ENCODE measurements at regions not wholly inside any gene's neighbourhood (a gene's known extent, or its start where the extent isn't known, plus 50 kb on each side); places are given as distances from the start of the nearest gene placed in this dataset.

GRCh38 chr5:68476854-68477253 is 261.3 kb downstream of the PIK3R1 start:
- DNase-seq (ENCODE audit: low read depth in 2 of 3, low spot score in 1 of 3) = no peak

GRCh38 chr5:68478301-68479095 is 262.9 kb downstream of the PIK3R1 start:
- DNase-seq (ENCODE audit: low read depth in 2 of 3, low spot score in 1 of 3) = no peak

GRCh38 chr5:68479524-68479923 is 264.0 kb downstream of the PIK3R1 start:
- no peak for DNase-seq (ENCODE audit: low read depth in 2 of 3, low spot score in 1 of 3)

- no peak for DNase-seq (ENCODE audit: low read depth in 2 of 3, low spot score in 1 of 3)
Observed at GRCh38 chr5:68480335-68480940, 264.9 kb downstream of the PIK3R1 start.

GRCh38 chr5:68482199-68482598 is 266.6 kb downstream of the PIK3R1 start:
- no peak for DNase-seq (ENCODE audit: low read depth in 2 of 3, low spot score in 1 of 3)

GRCh38 chr5:68484307-68485068 is 268.9 kb downstream of the PIK3R1 start:
- no peak for DNase-seq (ENCODE audit: low read depth in 2 of 3, low spot score in 1 of 3)

- DNase-seq (ENCODE audit: low read depth in 2 of 3, low spot score in 1 of 3) = no peak
Observed at GRCh38 chr5:68489556-68489955, 274.0 kb downstream of the PIK3R1 start.

GRCh38 chr5:68490406-68490805 is 274.9 kb downstream of the PIK3R1 start:
- no peak for DNase-seq (ENCODE audit: low read depth in 2 of 3, low spot score in 1 of 3)

GRCh38 chr5:68494771-68495170 is 279.2 kb downstream of the PIK3R1 start:
- no peak for DNase-seq (ENCODE audit: low read depth in 2 of 3, low spot score in 1 of 3)

- DNase-seq (ENCODE audit: low read depth in 2 of 3, low spot score in 1 of 3) = no peak
Observed at GRCh38 chr5:68499987-68500386, 284.4 kb downstream of the PIK3R1 start.

GRCh38 chr5:68500813-68501212 is 285.3 kb downstream of the PIK3R1 start:
- no peak for DNase-seq (ENCODE audit: low read depth in 2 of 3, low spot score in 1 of 3)

- DNase-seq (ENCODE audit: low read depth in 2 of 3, low spot score in 1 of 3) = no peak
Observed at GRCh38 chr5:68502531-68502930, 287.0 kb downstream of the PIK3R1 start.

GRCh38 chr5:68504306-68504705 is 288.8 kb downstream of the PIK3R1 start:
- no peak for DNase-seq (ENCODE audit: low read depth in 2 of 3, low spot score in 1 of 3)

- no peak for DNase-seq (ENCODE audit: low read depth in 2 of 3, low spot score in 1 of 3)
Observed at GRCh38 chr5:68505917-68506860, 290.6 kb downstream of the PIK3R1 start.

GRCh38 chr5:68515514-68515913 is 300.0 kb downstream of the PIK3R1 start:
- DNase-seq (ENCODE audit: low read depth in 2 of 3, low spot score in 1 of 3) = no peak

GRCh38 chr5:68518286-68518685 is 302.7 kb downstream of the PIK3R1 start:
- DNase-seq (ENCODE audit: low read depth in 2 of 3, low spot score in 1 of 3) = no peak

- DNase-seq (ENCODE audit: low read depth in 2 of 3, low spot score in 1 of 3) = no peak
Observed at GRCh38 chr5:68519143-68519542, 303.6 kb downstream of the PIK3R1 start.

GRCh38 chr5:68521776-68522175 is 306.2 kb downstream of the PIK3R1 start:
- DNase-seq (ENCODE audit: low read depth in 2 of 3, low spot score in 1 of 3) = no peak

GRCh38 chr5:68522863-68523262 is 307.3 kb downstream of the PIK3R1 start:
- DNase-seq (ENCODE audit: low read depth in 2 of 3, low spot score in 1 of 3) = no peak

GRCh38 chr5:68528821-68529273 is 313.3 kb downstream of the PIK3R1 start:
- no peak for DNase-seq (ENCODE audit: low read depth in 2 of 3, low spot score in 1 of 3)

GRCh38 chr5:68529581-68529980 is 314.0 kb downstream of the PIK3R1 start:
- DNase-seq (ENCODE audit: low read depth in 2 of 3, low spot score in 1 of 3) = no peak

All from stimulated activated CD4-positive, alpha-beta T cell treated with anti-CD3 and anti-CD28 coated beads, Interleukin-12 subunit alpha, Interleukin-12 subunit beta, amount 100 ng/mL, for 48 hours (primary cell).